ENCODE measurements at regions not wholly inside any gene's neighbourhood (a gene's known extent, or its start where the extent isn't known, plus 50 kb on each side); places are given as distances from the start of the nearest gene placed in this dataset.

DNA sequence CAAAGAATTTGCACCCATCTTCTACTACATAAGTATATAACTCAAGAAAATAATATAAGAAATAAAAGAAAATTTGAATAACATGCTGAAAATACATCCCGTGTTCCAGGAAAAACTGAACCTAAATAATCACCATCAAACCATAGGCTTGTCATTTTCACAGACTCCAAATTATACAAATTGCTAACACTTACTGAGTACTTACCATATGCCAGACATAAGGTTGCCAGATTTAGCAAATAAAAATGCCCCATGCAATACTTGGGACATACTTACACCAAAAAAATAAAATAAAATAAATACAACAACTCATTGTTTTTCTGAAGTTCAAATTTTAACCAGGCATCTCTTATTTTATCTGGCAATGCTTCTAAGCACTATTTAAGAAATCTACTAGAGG, 760.4 kb upstream of the SEMA6D start:
- H3K36me3 ChIP-seq (replicated peaks in 1 of 2; ENCODE audit: control insufficient read depth in 1 of 2, insufficient read depth in 2 of 2, low read length in 2 of 2): no peaks in the 10 kb centered on the region
- intact Hi-C loops (cut with micrococcal nuclease; ENCODE audit: unreplicated experiment) (no loop called here), in situ Hi-C loops (cut with HindIII; ENCODE audit: extremely low pct_ligation_motif_present, low pct_unique_long_range_greater_than_20kb) (no loop called here)
- H3K4me3 ChIP-seq (replicated peaks in 1 of 3; ENCODE audit: insufficient read depth in 1 of 3, low read depth in 2 of 3, low read length in 3 of 3): no peak overlapping the region
- no peak overlapping the region for H3K27ac ChIP-seq (ENCODE audit: extremely low read length, insufficient read depth, low read length)
- no peak for TF ChIP-seq ZBTB7B (CRISPR knock-in tag; IDR thresholded peaks at IDR 0.05)
- no peaks in the 10 kb centered on the region for H3K4me1 ChIP-seq (ENCODE audit: insufficient read depth, low read length)
- FAIRE-seq (no peak), ATAC-seq (no peak), DNase-seq (ENCODE audit: low spot score) (no peak)
- H3K79me2 ChIP-seq (ENCODE audit: insufficient read depth, low read length): no peaks in the 10 kb centered on the region
- 6% methylated on average over 1 of the region's 1 CpG for WGBS (ENCODE audit: low lambda C conversion rate)
- no peaks in the 10 kb centered on the region for H4K20me1 ChIP-seq (ENCODE audit: insufficient read depth, low read length)
- H3K9ac ChIP-seq (ENCODE audit: insufficient read depth, low read depth, low read length): no peak overlapping the region
- no peak overlapping the region for H2AFZ ChIP-seq (ENCODE audit: low read length)
- no peak overlapping the region for H3K4me2 ChIP-seq (ENCODE audit: low read depth, low read length)
- H3K9me3 ChIP-seq (ENCODE audit: low read length): peaks cover 69% of the 10 kb centered on the region
- ChIA-PET POLR2A (no interaction called here), CTCF (ENCODE audit: low intra/inter-chr PET ratio, low total read pairs) (no interaction called here)
- no peaks in the 10 kb centered on the region for H3K27me3 ChIP-seq (ENCODE audit: control insufficient read depth in 1 of 2, insufficient read depth in 2 of 2, low read length in 2 of 2)
- no TSS peak for BruUV-seq (replicated peaks)

- no peak for FAIRE-seq
- Histone ChIP-seq H3K79me2 (ENCODE audit: insufficient read depth, low read length) (no peaks in the 10 kb centered on the region), H3K36me3 (replicated peaks in 1 of 2; ENCODE audit: control insufficient read depth in 1 of 2, insufficient read depth in 2 of 2, low read length in 2 of 2) (no peaks in the 10 kb centered on the region), H3K4me1 (ENCODE audit: insufficient read depth, low read length) (no peaks in the 10 kb centered on the region), H3K4me2 (ENCODE audit: low read depth, low read length) (no peak overlapping the region), H3K9ac (ENCODE audit: insufficient read depth, low read depth, low read length) (no peak overlapping the region), H3K9me3 (ENCODE audit: low read length) (peaks cover 79% of the 10 kb centered on the region), H3K4me3 (replicated peaks in 1 of 3; ENCODE audit: insufficient read depth in 1 of 3, low read depth in 2 of 3, low read length in 3 of 3) (no peak overlapping the region), H3K27ac (ENCODE audit: extremely low read length, insufficient read depth, low read length) (no peak overlapping the region), H3K27me3 (ENCODE audit: control insufficient read depth in 1 of 2, insufficient read depth in 2 of 2, low read length in 2 of 2) (no peaks in the 10 kb centered on the region), H4K20me1 (ENCODE audit: insufficient read depth, low read length) (no peaks in the 10 kb centered on the region), H2AFZ (ENCODE audit: low read length) (no peak overlapping the region)
- no peak for DNase-seq (ENCODE audit: low spot score)
- no peak for TF ChIP-seq ZNF75D (CRISPR knock-in tag; IDR thresholded peaks at IDR 0.05; ENCODE audit: borderline replicate concordance)
- TF ChIP-seq PPARG (CRISPR knock-in tag; conservative IDR thresholded peaks at IDR 0.05): no peak
- TF ChIP-seq ZNF280D (CRISPR knock-in tag; IDR thresholded peaks at IDR 0.05): no peak
- BruUV-seq (replicated peaks): no TSS peak
- intact Hi-C loops (cut with micrococcal nuclease; ENCODE audit: unreplicated experiment) (no loop called here), in situ Hi-C loops (cut with HindIII; ENCODE audit: extremely low pct_ligation_motif_present, low pct_unique_long_range_greater_than_20kb) (no loop called here)
- no peak for ATAC-seq
- ChIA-PET POLR2A (no interaction called here), CTCF (ENCODE audit: low intra/inter-chr PET ratio, low total read pairs) (no interaction called here)
- 2% methylated on average over 3 of the region's 3 CpGs for WGBS (ENCODE audit: low lambda C conversion rate)
Measured at GRCh38 chr15:46960581-46960980, 756.7 kb upstream of the SEMA6D start.
